GM12864 (cell line): ENCODE measurements at regions not wholly inside any gene's neighbourhood (a gene's known extent, or its start where the extent isn't known, plus 50 kb on each side); places are given as distances from the start of the nearest gene placed in this dataset.

ENCODE experiments used
- DNase-seq: peaks from one replicate; pipeline ENCODE4 v3.0.0-alpha.2; 2011; ENCODE audit warnings: low read depth
- H3K4me3 ChIP-seq: 2 replicates; pipeline ENCODE4 v1.5.1; 2011; ENCODE audit warnings: mild to moderate bottlenecking, low read depth, low read length, control low read depth
- TF ChIP-seq, protein P1 (sequence below): IDR thresholded peaks from 2 replicates; pipeline ENCODE4 v1.5.1; 2011; ENCODE audit warnings: low read depth, mild to moderate bottlenecking, moderate library complexity, low read length, control low read depth, inconsistent platforms; ENCODE audit errors: missing control alignments

DNA sequence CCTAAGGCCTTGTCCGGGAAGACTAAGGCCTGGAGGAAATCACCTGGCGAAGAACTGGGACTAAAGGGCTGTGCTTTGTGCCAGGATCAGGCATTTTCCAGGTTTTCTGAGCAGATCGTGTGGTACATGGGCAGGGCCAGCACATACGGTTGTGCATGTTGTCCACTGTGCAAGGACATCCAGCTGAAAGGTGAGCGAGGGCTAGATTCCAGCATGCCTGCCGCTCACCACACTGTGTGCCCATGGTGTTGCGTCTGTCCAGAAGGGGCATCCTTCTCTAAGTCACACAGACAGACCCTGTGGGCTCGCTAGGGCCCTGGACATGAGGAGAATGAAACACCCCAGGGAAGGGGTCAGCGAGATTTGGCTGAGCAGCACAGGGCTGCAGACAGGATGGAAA, 80.3 kb upstream of the TAF1B start:
- TF ChIP-seq, protein P1, sequence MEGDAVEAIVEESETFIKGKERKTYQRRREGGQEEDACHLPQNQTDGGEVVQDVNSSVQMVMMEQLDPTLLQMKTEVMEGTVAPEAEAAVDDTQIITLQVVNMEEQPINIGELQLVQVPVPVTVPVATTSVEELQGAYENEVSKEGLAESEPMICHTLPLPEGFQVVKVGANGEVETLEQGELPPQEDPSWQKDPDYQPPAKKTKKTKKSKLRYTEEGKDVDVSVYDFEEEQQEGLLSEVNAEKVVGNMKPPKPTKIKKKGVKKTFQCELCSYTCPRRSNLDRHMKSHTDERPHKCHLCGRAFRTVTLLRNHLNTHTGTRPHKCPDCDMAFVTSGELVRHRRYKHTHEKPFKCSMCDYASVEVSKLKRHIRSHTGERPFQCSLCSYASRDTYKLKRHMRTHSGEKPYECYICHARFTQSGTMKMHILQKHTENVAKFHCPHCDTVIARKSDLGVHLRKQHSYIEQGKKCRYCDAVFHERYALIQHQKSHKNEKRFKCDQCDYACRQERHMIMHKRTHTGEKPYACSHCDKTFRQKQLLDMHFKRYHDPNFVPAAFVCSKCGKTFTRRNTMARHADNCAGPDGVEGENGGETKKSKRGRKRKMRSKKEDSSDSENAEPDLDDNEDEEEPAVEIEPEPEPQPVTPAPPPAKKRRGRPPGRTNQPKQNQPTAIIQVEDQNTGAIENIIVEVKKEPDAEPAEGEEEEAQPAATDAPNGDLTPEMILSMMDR: no peak
- H3K4me3 ChIP-seq: no peak overlapping the region
- DNase-seq: no peak

DNA sequence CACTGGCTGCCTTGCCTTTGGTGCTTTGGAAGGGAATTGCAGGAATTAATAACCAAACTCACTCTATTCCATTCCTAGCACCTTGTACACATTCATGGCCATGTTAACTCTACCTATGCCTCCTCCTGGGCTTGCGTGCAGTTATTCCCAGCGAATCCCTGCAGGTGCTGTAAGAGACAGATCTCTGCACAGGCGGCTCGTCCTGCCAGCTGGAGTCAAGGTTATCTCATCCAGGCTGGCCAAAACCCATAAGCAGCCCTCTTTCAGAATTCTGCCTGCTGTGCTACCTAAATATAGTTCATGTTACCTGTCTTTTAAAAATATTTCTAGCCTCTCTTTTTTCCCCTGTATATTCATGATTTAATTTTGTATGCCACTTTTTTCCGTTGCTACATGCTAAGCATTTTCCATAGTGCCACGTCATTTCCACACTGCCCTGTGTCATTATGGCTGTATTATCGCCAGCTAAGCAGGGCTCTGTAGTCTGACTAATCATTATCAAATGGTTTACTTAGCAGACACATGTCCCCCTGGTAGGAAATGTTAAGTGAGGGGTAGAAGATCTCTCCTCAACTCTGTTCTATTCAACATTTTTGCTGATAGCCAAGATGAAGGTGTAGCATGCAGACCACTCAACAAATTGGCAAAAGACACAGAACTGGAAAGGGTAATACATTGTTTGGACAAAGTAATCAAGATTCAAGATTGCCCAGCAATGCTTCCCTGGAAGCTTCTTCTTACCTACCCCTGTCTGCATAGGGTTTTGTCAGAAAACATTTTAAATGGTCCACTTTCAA, 79.7 kb upstream of the TAF1B start:
- TF ChIP-seq, protein P1: no peak
- DNase-seq: no peak
- H3K4me3 ChIP-seq: no peak overlapping the region

DNA sequence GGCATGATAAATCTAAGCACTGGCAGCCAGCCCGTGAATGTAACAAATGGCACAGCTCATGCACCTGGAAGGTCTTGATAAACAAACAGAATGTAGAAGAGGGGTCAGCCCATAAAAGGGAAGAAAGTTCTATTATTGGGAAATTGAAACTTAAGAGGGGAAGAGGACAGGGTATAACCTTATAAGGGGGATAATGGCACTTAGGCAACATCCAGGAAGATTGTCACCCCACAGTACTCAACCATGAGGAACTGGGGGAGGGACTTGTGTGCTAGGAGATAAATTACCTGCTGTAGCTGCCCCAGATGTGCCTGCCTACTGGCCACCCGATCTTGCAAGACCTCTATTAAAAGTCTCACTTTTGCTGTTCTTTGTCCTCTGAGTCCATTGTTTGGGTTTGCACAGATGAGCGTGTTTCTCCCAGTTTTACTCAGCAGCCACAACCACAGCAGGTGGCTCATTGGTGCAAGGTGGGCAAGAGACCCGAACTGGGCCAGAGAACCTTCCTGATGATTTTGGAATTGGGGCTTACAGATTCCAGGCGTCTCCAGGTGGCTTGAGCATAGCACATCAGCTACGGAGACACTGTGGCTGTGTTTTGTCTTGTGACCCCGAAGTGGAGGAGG, 79.0 kb upstream of the TAF1B start:
- TF ChIP-seq, protein P1: no peak
- no peak for DNase-seq
- H3K4me3 ChIP-seq: no peak overlapping the region

DNA sequence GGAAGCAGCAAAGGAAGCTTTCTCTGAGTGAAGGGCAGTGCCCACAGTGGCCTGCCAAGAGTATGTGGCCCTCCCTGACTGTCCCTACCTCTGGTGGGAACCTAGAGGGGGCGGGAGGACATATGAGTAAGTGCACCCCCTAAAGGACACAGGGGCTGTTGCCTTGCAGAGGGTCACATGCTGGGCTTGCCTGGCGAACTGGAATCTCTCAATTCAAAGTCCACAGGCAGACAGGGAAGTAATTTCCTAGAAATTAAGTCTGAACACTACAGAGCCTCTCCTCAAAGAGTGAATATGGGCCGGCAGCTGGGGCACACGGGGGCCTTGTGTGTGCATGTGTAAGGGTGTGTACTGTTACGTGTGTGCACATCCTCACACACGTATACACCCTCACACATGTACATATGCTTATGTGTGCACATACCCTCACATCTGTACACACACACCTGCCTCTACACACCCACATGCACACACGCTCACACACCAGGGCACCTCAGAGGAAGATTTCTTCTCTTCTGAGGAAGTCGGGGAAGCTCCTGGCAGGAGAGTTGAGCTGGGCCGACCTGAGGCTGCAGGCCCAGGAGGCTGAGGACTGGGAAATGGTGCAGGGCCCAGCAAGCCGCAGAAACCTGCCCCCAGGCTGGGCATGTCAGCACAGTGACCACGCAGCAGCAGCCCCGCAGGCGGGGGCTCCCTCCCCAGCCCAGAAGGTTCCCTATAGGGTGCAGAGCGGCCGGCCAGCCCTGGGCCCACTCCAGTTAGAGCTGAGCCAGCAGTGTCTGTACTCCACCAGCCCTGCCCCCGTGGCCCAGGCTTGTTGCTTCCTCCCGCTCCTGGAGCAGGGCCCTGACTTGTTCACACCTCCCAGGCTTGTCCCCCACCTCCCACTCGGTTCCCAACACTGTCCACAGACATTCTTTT, 77.4 kb upstream of the TAF1B start:
- H3K4me3 ChIP-seq: no peak overlapping the region
- no peak for DNase-seq
- TF ChIP-seq, protein P1: no peak

DNA sequence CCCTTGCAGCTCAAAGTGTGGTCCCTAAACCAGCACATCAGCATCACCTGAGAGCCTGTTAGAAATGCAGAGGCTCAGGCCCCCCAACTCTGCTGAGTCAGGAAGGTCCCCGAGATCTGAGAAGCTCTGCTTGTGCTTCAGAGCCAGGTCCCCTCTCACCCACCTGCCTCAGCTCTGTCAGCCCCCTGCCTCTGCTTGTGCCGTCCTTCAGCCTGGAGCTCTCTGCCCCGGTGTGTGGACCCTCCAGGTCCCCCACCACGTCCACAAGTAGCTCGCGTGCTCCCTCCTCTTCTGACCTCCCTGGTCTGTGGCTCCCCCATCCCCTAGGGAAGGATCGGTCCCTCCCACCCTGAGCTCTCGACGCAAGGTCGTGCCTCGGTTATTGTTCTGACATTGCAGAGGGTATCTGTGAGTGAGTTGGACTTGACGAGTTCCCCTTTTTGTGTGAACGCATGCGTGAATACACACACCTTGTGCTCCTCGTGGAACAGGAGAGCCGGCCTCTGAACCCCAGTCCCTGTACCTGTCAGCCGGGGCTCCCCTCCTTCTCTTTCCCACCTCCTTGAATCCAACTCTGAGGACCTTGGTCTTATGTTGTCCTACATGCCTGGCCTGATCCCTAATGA, 75.5 kb upstream of the TAF1B start:
- no peak for DNase-seq
- TF ChIP-seq, protein P1: no peak
- no peak overlapping the region for H3K4me3 ChIP-seq

DNA sequence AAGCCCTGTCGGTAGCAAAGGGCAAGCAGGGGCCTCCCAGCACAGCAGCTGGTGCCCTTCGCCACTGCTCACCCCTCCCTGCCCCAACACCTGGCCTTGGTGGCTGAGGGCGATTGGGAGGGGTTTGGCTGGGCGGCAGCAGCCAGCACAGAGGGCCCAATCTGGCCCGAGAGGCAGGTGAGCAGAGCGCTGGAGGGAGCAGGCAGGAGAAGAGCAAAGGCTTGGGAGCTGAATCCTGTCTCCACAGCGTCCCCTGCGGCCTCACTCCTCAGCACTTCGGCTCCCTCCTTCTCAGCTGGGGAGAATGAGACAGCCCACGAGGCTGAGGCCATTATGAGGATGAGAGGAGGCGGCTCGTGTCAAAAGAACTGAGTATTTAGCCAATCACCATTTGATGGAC, 74.9 kb upstream of the TAF1B start:
- no peak overlapping the region for H3K4me3 ChIP-seq
- TF ChIP-seq, protein P1: no peak
- DNase-seq: no peak
